ENCODE measurements at regions not wholly inside any gene's neighbourhood (a gene's known extent, or its start where the extent isn't known, plus 50 kb on each side); places are given as distances from the start of the nearest gene placed in this dataset.

DNA sequence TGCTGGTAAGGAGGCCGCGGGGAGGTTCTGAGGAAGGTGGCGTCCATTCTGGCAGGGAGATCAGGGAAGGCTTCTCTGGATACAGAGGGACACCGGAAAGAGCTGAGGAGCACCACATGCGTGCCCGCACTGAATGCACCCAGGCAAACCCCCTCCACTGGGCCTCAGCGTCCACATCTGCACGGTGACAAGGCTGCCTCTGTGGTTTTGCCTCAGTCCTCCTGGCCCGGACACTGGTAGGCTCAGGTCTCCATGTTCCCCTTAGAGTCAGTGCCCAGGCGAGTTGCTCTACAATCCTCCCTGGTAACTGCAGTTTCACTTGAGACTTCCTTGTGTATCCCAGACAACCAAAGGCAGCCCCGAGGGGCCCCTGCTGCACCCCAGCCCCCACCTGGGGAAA, 173.3 kb downstream of the MELK start:
- TF ChIP-seq, protein P1, sequence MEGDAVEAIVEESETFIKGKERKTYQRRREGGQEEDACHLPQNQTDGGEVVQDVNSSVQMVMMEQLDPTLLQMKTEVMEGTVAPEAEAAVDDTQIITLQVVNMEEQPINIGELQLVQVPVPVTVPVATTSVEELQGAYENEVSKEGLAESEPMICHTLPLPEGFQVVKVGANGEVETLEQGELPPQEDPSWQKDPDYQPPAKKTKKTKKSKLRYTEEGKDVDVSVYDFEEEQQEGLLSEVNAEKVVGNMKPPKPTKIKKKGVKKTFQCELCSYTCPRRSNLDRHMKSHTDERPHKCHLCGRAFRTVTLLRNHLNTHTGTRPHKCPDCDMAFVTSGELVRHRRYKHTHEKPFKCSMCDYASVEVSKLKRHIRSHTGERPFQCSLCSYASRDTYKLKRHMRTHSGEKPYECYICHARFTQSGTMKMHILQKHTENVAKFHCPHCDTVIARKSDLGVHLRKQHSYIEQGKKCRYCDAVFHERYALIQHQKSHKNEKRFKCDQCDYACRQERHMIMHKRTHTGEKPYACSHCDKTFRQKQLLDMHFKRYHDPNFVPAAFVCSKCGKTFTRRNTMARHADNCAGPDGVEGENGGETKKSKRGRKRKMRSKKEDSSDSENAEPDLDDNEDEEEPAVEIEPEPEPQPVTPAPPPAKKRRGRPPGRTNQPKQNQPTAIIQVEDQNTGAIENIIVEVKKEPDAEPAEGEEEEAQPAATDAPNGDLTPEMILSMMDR (IDR thresholded peaks at IDR 0.05), result no peak
- no peak for TF ChIP-seq POLR2A (IDR thresholded peaks at IDR 0.05)
